PC-3 (cell line): ENCODE measurements at regions not wholly inside any gene's neighbourhood (a gene's known extent, or its start where the extent isn't known, plus 50 kb on each side); places are given as distances from the start of the nearest gene placed in this dataset.

ENCODE experiments used
- EZH2 ChIP-seq: fragments of 300-600 bp; sonication (generic); IDR thresholded peaks from one replicate; pipeline ENCODE4 v1.6.1; 2017; ENCODE audit warnings: antibody characterized with exemption, mild to moderate bottlenecking, low read length; ENCODE audit not compliant: unreplicated experiment
- EZH2phosphoT487 ChIP-seq: fragments of 300-600 bp; sonication (generic); IDR thresholded peaks from 2 replicates; pipeline ENCODE4 v1.6.1; 2018; ENCODE audit warnings: mild to moderate bottlenecking, antibody characterized with exemption, low read length, borderline replicate concordance
- TF ChIP-seq, protein P1 (sequence below): fragments of 300-600 bp; sonication (generic); conservative IDR thresholded peaks from 2 replicates; pipeline ENCODE4 v1.5.1; 2017; ENCODE audit warnings: antibody characterized with exemption, low read depth, mild to moderate bottlenecking, low read length

DNA sequence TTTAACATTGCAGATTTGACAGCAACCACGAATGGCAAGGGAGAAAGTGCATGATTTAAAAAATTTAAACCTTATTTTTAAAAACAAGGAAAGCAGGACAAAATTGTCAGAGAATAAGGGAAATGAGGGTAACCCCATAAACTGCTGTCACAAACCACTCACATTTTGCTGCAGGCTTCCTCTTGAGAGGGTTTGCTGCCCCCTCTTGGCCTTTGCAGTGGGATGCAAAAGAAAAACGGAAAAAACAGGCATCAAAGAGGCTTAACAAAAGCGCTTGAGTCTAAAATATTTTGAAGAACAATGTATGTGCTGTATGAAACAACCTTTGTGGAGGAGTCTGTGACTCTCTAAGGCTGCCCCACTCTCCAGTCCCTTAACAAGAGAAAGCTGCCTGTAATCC lies 91.6 kb downstream of the TMX3 start:
- TF ChIP-seq EZH2phosphoT487, result no peak
- TF ChIP-seq, protein P1, sequence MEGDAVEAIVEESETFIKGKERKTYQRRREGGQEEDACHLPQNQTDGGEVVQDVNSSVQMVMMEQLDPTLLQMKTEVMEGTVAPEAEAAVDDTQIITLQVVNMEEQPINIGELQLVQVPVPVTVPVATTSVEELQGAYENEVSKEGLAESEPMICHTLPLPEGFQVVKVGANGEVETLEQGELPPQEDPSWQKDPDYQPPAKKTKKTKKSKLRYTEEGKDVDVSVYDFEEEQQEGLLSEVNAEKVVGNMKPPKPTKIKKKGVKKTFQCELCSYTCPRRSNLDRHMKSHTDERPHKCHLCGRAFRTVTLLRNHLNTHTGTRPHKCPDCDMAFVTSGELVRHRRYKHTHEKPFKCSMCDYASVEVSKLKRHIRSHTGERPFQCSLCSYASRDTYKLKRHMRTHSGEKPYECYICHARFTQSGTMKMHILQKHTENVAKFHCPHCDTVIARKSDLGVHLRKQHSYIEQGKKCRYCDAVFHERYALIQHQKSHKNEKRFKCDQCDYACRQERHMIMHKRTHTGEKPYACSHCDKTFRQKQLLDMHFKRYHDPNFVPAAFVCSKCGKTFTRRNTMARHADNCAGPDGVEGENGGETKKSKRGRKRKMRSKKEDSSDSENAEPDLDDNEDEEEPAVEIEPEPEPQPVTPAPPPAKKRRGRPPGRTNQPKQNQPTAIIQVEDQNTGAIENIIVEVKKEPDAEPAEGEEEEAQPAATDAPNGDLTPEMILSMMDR, result peak; percentile 88
- no peak for TF ChIP-seq EZH2
